ENCODE measurements at regions not wholly inside any gene's neighbourhood (a gene's known extent, or its start where the extent isn't known, plus 50 kb on each side); places are given as distances from the start of the nearest gene placed in this dataset.
"Not testable (repeated sequence)": the region's sequence is repeated elsewhere in the genome, so short reads cannot be mapped to it uniquely, and the experiment has no call there.

GRCh38 chrX:137746289-137746688, 180.4 kb downstream of the ZIC3 start:
- Histone ChIP-seq H3K36me3 (no peaks in the 10 kb centered on the region), H3K9ac (no peak overlapping the region), H4K20me1 (peaks cover 0 to 7% (median 0%) of the 10 kb centered on the region in 11 experiments; a peak in 1 of 22 replicates), H3K4me2 (no peak overlapping the region), H3K4me1 (no peaks in the 10 kb centered on the region), H3K4me3 (no peak overlapping the region), H3K27me3 (peaks cover 87 to 100% (median 98%) of the 10 kb centered on the region in 11 experiments), H3K9me3 (replicated peaks in 1 of 11) (no peaks in the 10 kb centered on the region), H3K27ac (no peak overlapping the region)
- no peak for TF ChIP-seq Cebpa-rat (IDR thresholded peaks at IDR 0.05)

- peaks cover 0 to 7% (median 0%) of the 10 kb centered on the region in 11 experiments; a peak in 1 of 22 replicates for H4K20me1 ChIP-seq
- peaks cover 88 to 100% (median 99%) of the 10 kb centered on the region in 11 experiments for H3K27me3 ChIP-seq
- H3K36me3 ChIP-seq: no peaks in the 10 kb centered on the region
- H3K9ac ChIP-seq: no peak overlapping the region
- no peak overlapping the region for H3K27ac ChIP-seq
- TF ChIP-seq Cebpa-rat (IDR thresholded peaks at IDR 0.05): no peak
- H3K4me1 ChIP-seq: no peaks in the 10 kb centered on the region
- no peak overlapping the region for H3K4me3 ChIP-seq
- H3K9me3 ChIP-seq (replicated peaks in 1 of 11): no peaks in the 10 kb centered on the region
- no peak overlapping the region for H3K4me2 ChIP-seq
Observed at GRCh38 chrX:137747244-137748043, 181.5 kb downstream of the ZIC3 start.

GRCh38 chrX:137748827-137749226, 182.9 kb downstream of the ZIC3 start:
- Histone ChIP-seq H3K4me3 (no peak overlapping the region), H4K20me1 (peaks cover 0 to 7% (median 0%) of the 10 kb centered on the region in 11 experiments; a peak in 1 of 22 replicates), H3K4me1 (no peaks in the 10 kb centered on the region)

GRCh38 chrX:137749246-137749645, 183.3 kb downstream of the ZIC3 start:
- Histone ChIP-seq H3K4me3 (no peak overlapping the region), H3K9ac (no peak overlapping the region), H3K9me3 (replicated peaks in 1 of 11) (no peaks in the 10 kb centered on the region), H3K4me1 (no peaks in the 10 kb centered on the region), H3K27me3 (peaks cover 83 to 100% (median 99%) of the 10 kb centered on the region in 11 experiments), H3K4me2 (no peak overlapping the region), H3K27ac (no peak overlapping the region), H4K20me1 (peaks cover 0 to 7% (median 0%) of the 10 kb centered on the region in 11 experiments; a peak in 1 of 22 replicates), H3K36me3 (no peaks in the 10 kb centered on the region)
- no peak for TF ChIP-seq Cebpa-rat (IDR thresholded peaks at IDR 0.05)

More at GRCh38 chrX:137748827-137749226, 182.9 kb downstream of the ZIC3 start:
- Histone ChIP-seq H3K27ac (no peak overlapping the region), H3K4me2 (no peak overlapping the region), H3K9me3 (replicated peaks in 1 of 11) (no peaks in the 10 kb centered on the region), H3K27me3 (peaks cover 88 to 100% (median 99%) of the 10 kb centered on the region in 11 experiments), H3K36me3 (no peaks in the 10 kb centered on the region), H3K9ac (no peak overlapping the region)
- no peak for TF ChIP-seq Cebpa-rat (IDR thresholded peaks at IDR 0.05)

- Histone ChIP-seq H3K27ac (no peak overlapping the region), H3K4me2 (no peak overlapping the region), H3K9ac (no peak overlapping the region), H3K9me3 (replicated peaks in 1 of 11) (peaks cover 8 to 28% (median 20%) of the 10 kb centered on the region in 11 experiments; a peak in 18 of 22 replicates), H3K4me3 (no peak overlapping the region), H3K36me3 (no peaks in the 10 kb centered on the region), H4K20me1 (no peaks in the 10 kb centered on the region), H3K27me3 (peaks cover 29 to 67% (median 48%) of the 10 kb centered on the region in 11 experiments; a peak in 21 of 22 replicates), H3K4me1 (no peaks in the 10 kb centered on the region)
- TF ChIP-seq Cebpa-rat (IDR thresholded peaks at IDR 0.05): no peak
Observed at GRCh38 chrX:137771537-137771936, 205.6 kb downstream of the ZIC3 start.

GRCh38 chrX:137792214-137792613, 226.3 kb downstream of the ZIC3 start:
- peaks cover 69 to 99% (median 91%) of the 10 kb centered on the region in 11 experiments for H3K27me3 ChIP-seq
- no peak overlapping the region for H3K27ac ChIP-seq
- no peak overlapping the region for H3K9ac ChIP-seq
- no peaks in the 10 kb centered on the region for H3K9me3 ChIP-seq (replicated peaks in 1 of 11)
- H4K20me1 ChIP-seq: peaks cover 0 to 3% (median 0%) of the 10 kb centered on the region in 11 experiments; a peak in 1 of 22 replicates
- H3K4me1 ChIP-seq: no peaks in the 10 kb centered on the region
- no peaks in the 10 kb centered on the region for H3K36me3 ChIP-seq
- no peak overlapping the region for H3K4me2 ChIP-seq
- no peak overlapping the region for H3K4me3 ChIP-seq
- TF ChIP-seq Cebpa-rat (IDR thresholded peaks at IDR 0.05): no peak

GRCh38 chrX:137797926-137798325, 232.0 kb downstream of the ZIC3 start:
- H3K4me1 ChIP-seq, H3K4me3 ChIP-seq, H3K9ac ChIP-seq, H3K4me2 ChIP-seq, H3K36me3 ChIP-seq, H4K20me1 ChIP-seq, H3K27ac ChIP-seq: not testable (repeated sequence)
- H3K27me3 ChIP-seq: peaks cover 44 to 88% (median 71%) of the 10 kb centered on the region in 11 experiments
- peaks cover 0 to 12% (median 5%) of the 10 kb centered on the region in 11 experiments; a peak in 7 of 22 replicates for H3K9me3 ChIP-seq (replicated peaks in 1 of 11)

GRCh38 chrX:137823257-137823656, 257.3 kb downstream of the ZIC3 start:
- H3K27me3 ChIP-seq: peaks cover 70 to 88% (median 83%) of the 10 kb centered on the region in 11 experiments
- no peak for TF ChIP-seq Cebpa-rat (IDR thresholded peaks at IDR 0.05)
- no peak overlapping the region for H3K4me3 ChIP-seq
- peaks cover under 1 to 18% (median 9%) of the 10 kb centered on the region in 11 experiments; a peak in 15 of 22 replicates for H3K9me3 ChIP-seq (replicated peaks in 1 of 11)
- no peak overlapping the region for H3K9ac ChIP-seq
- no peaks in the 10 kb centered on the region for H3K4me1 ChIP-seq
- no peaks in the 10 kb centered on the region for H3K36me3 ChIP-seq
- no peak overlapping the region for H3K4me2 ChIP-seq
- H3K27ac ChIP-seq: no peak overlapping the region
- no peaks in the 10 kb centered on the region for H4K20me1 ChIP-seq

GRCh38 chrX:137847376-137847775, 281.4 kb downstream of the ZIC3 start:
- H3K9me3 ChIP-seq (replicated peaks in 1 of 11): no peaks in the 10 kb centered on the region
- H3K9ac ChIP-seq: no peak overlapping the region
- no peak overlapping the region for H3K27ac ChIP-seq
- peaks cover 83 to 100% (median 98%) of the 10 kb centered on the region in 11 experiments for H3K27me3 ChIP-seq
- H3K4me3 ChIP-seq: no peak overlapping the region
- TF ChIP-seq Cebpa-rat (IDR thresholded peaks at IDR 0.05): no peak
- no peaks in the 10 kb centered on the region; a peak in 1 of 22 replicates for H4K20me1 ChIP-seq
- no peaks in the 10 kb centered on the region for H3K4me1 ChIP-seq
- H3K36me3 ChIP-seq: no peaks in the 10 kb centered on the region
- no peak overlapping the region for H3K4me2 ChIP-seq
